ENCODE measurements at regions not wholly inside any gene's neighbourhood (a gene's known extent, or its start where the extent isn't known, plus 50 kb on each side); places are given as distances from the start of the nearest gene placed in this dataset.

DNA sequence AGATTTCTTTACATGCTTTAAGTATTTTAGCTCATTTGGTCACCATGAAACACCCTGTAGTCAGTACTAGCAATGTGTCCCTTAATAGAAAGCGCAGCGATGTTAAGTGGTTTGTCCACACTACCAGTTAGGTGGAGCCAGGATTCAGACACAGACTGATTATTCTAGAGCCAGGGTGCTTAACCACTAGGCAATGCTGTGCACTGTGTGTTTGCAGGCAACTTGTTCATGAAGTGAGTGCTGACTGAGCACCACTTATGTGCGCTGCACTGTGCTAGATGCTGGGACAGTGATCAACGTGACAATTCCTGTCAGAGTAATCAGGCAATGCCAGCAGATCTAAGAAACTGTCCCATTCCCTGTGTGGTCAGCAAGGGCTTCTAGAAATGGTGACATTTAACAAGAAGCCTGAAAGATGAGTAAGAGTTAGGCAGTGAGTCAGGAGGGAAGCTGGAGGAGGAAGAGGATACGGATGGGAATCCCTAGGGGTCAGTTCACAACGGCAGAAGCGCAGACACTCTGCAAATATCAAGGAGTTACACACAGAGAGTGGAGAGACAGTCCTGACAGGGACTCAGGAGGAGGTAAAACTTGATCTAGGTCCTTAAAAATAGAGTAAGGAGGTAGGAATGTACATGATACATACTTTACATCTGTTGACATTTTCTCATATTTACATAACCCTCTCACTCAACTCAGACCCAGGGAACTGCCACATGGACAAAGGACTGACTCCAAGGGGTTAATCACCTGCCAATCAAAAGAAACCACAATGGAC lies 69.7 kb upstream of the EGR2 start:
- Mint-ChIP-seq H3K9me3 (ENCODE audit: unreplicated experiment) (no peaks in the 10 kb centered on the region), H3K4me3 (ENCODE audit: unreplicated experiment) (no peak overlapping the region), H3K27ac (ENCODE audit: unreplicated experiment) (no peak overlapping the region), H3K36me3 (ENCODE audit: unreplicated experiment) (no peaks in the 10 kb centered on the region), H3K27me3 (ENCODE audit: unreplicated experiment) (no peaks in the 10 kb centered on the region), H3K4me1 (ENCODE audit: low read depth, unreplicated experiment) (peaks cover 5% of the 10 kb centered on the region)
- TF ChIP-seq, protein P1, sequence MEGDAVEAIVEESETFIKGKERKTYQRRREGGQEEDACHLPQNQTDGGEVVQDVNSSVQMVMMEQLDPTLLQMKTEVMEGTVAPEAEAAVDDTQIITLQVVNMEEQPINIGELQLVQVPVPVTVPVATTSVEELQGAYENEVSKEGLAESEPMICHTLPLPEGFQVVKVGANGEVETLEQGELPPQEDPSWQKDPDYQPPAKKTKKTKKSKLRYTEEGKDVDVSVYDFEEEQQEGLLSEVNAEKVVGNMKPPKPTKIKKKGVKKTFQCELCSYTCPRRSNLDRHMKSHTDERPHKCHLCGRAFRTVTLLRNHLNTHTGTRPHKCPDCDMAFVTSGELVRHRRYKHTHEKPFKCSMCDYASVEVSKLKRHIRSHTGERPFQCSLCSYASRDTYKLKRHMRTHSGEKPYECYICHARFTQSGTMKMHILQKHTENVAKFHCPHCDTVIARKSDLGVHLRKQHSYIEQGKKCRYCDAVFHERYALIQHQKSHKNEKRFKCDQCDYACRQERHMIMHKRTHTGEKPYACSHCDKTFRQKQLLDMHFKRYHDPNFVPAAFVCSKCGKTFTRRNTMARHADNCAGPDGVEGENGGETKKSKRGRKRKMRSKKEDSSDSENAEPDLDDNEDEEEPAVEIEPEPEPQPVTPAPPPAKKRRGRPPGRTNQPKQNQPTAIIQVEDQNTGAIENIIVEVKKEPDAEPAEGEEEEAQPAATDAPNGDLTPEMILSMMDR (IDR thresholded peaks at IDR 0.05; ENCODE audit: partially characterized antibody, unreplicated experiment): no peak
- DNase-seq: no peak

DNA sequence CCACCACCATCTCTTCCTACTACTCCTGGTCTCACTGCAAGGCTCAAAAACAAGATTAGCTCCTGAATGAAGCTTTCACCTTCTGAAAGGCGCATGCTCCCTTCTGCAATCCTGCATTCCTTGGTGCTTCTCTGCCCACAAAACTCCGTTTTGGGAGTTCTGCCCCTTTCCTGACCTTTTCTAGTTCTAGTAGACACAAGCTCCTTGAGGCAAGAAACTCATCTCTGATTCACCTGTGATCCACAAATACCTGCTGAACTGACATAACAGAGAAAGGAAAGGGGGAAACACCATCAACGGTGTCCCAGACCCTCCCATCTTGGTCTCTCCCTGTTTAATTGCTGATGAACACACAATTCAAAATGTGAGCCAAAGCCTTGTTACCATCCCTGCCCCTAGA lies 64.0 kb upstream of the EGR2 start:
- Mint-ChIP-seq H3K9me3 (ENCODE audit: unreplicated experiment) (no peaks in the 10 kb centered on the region), H3K27ac (ENCODE audit: unreplicated experiment) (no peak overlapping the region), H3K4me1 (ENCODE audit: low read depth, unreplicated experiment) (no peaks in the 10 kb centered on the region), H3K36me3 (ENCODE audit: unreplicated experiment) (no peaks in the 10 kb centered on the region), H3K4me3 (ENCODE audit: unreplicated experiment) (no peak overlapping the region), H3K27me3 (ENCODE audit: unreplicated experiment) (no peaks in the 10 kb centered on the region)
- TF ChIP-seq, protein P1 (IDR thresholded peaks at IDR 0.05; ENCODE audit: partially characterized antibody, unreplicated experiment): no peak
- DNase-seq: no peak

DNA sequence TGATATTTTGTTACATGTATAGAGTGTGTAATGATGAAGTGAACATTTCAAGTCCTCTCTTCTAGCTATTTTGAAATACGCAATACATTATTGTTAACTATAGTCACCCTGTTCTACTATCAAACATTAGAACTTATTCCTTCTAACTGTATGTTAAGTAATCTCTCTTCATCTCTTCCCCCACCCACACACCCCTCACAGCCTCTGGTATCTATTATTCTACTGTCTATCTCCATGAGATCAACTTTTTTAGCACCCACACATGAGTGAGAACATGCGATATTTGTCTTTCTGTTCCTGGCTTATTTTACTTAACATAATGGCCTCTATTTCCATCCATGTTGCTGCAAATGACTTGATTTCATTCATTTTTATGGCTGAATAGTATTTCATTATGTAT lies 57.7 kb upstream of the EGR2 start:
- DNase-seq: no peak
- Mint-ChIP-seq H3K4me3 (ENCODE audit: unreplicated experiment) (no peak overlapping the region), H3K4me1 (ENCODE audit: low read depth, unreplicated experiment) (no peaks in the 10 kb centered on the region), H3K27me3 (ENCODE audit: unreplicated experiment) (no peaks in the 10 kb centered on the region), H3K9me3 (ENCODE audit: unreplicated experiment) (no peaks in the 10 kb centered on the region), H3K27ac (ENCODE audit: unreplicated experiment) (no peak overlapping the region), H3K36me3 (ENCODE audit: unreplicated experiment) (no peaks in the 10 kb centered on the region)
- TF ChIP-seq, protein P1 (IDR thresholded peaks at IDR 0.05; ENCODE audit: partially characterized antibody, unreplicated experiment): no peak

DNA sequence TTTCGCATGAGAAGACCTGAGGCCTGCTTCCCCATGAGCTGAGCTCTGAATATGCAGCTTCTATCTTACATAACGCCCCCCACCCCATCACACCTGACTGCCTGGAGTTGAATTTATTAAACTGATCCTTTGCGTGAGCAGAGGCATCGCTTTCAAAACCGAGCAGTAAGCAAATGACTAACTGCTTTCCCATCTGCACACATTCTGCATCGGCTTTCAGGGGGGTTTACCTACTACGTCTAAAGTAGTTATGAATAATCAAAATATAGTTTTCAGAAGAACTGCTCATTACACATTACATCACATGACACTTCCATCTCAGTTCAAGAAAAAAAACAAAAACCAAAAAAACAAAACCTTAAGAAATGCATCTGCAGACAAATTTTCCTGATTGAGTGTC lies 54.7 kb upstream of the EGR2 start:
- H3K27ac Mint-ChIP-seq (ENCODE audit: unreplicated experiment): no peak overlapping the region
- H3K27me3 Mint-ChIP-seq (ENCODE audit: unreplicated experiment): no peaks in the 10 kb centered on the region
- no peak for DNase-seq
- H3K4me3 Mint-ChIP-seq (ENCODE audit: unreplicated experiment): no peak overlapping the region
- TF ChIP-seq, protein P1 (IDR thresholded peaks at IDR 0.05; ENCODE audit: partially characterized antibody, unreplicated experiment): no peak
- no peaks in the 10 kb centered on the region for H3K36me3 Mint-ChIP-seq (ENCODE audit: unreplicated experiment)
- no peaks in the 10 kb centered on the region for H3K9me3 Mint-ChIP-seq (ENCODE audit: unreplicated experiment)
- H3K4me1 Mint-ChIP-seq (ENCODE audit: low read depth, unreplicated experiment): no peaks in the 10 kb centered on the region

DNA sequence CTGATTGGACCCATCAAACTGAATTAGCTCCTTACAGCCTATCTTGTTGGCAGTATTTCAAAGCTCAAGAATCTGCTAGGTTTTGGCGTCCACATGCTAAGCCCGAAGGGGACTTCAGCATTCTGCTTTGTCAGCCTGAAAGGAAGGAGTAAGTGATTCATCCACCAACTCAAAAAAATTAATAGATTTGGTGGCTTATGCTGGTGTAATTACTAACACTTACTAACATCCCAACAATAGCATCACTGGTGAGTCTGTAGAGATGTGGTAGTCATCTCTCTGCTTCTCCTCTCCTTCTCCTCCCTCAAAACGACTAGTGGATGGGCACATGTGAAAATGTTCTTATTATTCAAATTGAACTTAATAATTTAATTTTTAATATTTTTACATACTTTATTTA lies 53.8 kb upstream of the EGR2 start:
- Mint-ChIP-seq H3K4me1 (ENCODE audit: low read depth, unreplicated experiment) (no peaks in the 10 kb centered on the region), H3K27ac (ENCODE audit: unreplicated experiment) (no peak overlapping the region), H3K27me3 (ENCODE audit: unreplicated experiment) (no peaks in the 10 kb centered on the region), H3K9me3 (ENCODE audit: unreplicated experiment) (no peaks in the 10 kb centered on the region), H3K36me3 (ENCODE audit: unreplicated experiment) (no peaks in the 10 kb centered on the region), H3K4me3 (ENCODE audit: unreplicated experiment) (no peak overlapping the region)
- no peak for DNase-seq
- TF ChIP-seq, protein P1 (IDR thresholded peaks at IDR 0.05; ENCODE audit: partially characterized antibody, unreplicated experiment): no peak
